ENCODE measurements at regions not wholly inside any gene's neighbourhood (a gene's known extent, or its start where the extent isn't known, plus 50 kb on each side); places are given as distances from the start of the nearest gene placed in this dataset.

- no peak for TF ChIP-seq FOSL1 (IDR thresholded peaks at IDR 0.05; ENCODE audit: insufficient read depth, low read depth, low read length)
- TF ChIP-seq TBP (IDR thresholded peaks at IDR 0.05; ENCODE audit: low read depth, low read length): no peak
- no peak for TF ChIP-seq E2F6 (IDR thresholded peaks at IDR 0.05)
- TF ChIP-seq TAF1 (IDR thresholded peaks at IDR 0.05; ENCODE audit: low read depth, low read length): no peak
Observed at GRCh38 chr19:5216141-5216847, 124.3 kb downstream of the PTPRS start.

Data from H1 (cell line).